GM19438 (cell line): ENCODE measurements at regions not wholly inside any gene's neighbourhood (a gene's known extent, or its start where the extent isn't known, plus 50 kb on each side); places are given as distances from the start of the nearest gene placed in this dataset.
"Not testable (repeated sequence)": the region's sequence is repeated elsewhere in the genome, so short reads cannot be mapped to it uniquely, and the experiment has no call there.

Experiments
- ATAC-seq: cut with Tn5 transposase; IDR thresholded peaks from one replicate; pipeline ENCODE4 v1.9.1; 2021; ENCODE audit warnings: low read depth; ENCODE audit not compliant: unreplicated experiment

- ATAC-seq, result no peak
These were observed 351.6 kb upstream of the ZFHX3 start for GRCh38 chr16:73399486-73399885.

GRCh38 chr16:73398604-73399003 lies 350.7 kb upstream of the ZFHX3 start:
- ATAC-seq, result not testable (repeated sequence)

GRCh38 chr16:73396556-73396955 lies 348.6 kb upstream of the ZFHX3 start:
- ATAC-seq, result no peak

GRCh38 chr16:73390936-73391335 lies 343.0 kb upstream of the ZFHX3 start:
- ATAC-seq, result no peak

- ATAC-seq, result no peak
These were observed 342.6 kb upstream of the ZFHX3 start for GRCh38 chr16:73390491-73390890.

GRCh38 chr16:73389085-73389484 lies 341.2 kb upstream of the ZFHX3 start:
- ATAC-seq, result no peak

- ATAC-seq, result no peak
These were observed 340.1 kb upstream of the ZFHX3 start for GRCh38 chr16:73387979-73388378.

- ATAC-seq, result no peak
These were observed 337.8 kb upstream of the ZFHX3 start for GRCh38 chr16:73385696-73386095.

- ATAC-seq, result no peak
These were observed 336.7 kb upstream of the ZFHX3 start for GRCh38 chr16:73384506-73385089.

GRCh38 chr16:73383988-73384365 lies 336.0 kb upstream of the ZFHX3 start:
- no peak for ATAC-seq

GRCh38 chr16:73383195-73383987 lies 335.5 kb upstream of the ZFHX3 start:
- no peak for ATAC-seq

GRCh38 chr16:73378471-73378870 lies 330.5 kb upstream of the ZFHX3 start:
- ATAC-seq, result no peak

GRCh38 chr16:73371584-73372319 lies 323.8 kb upstream of the ZFHX3 start:
- ATAC-seq, result no peak

- no peak for ATAC-seq
These were observed 321.9 kb upstream of the ZFHX3 start for GRCh38 chr16:73369851-73370250.

GRCh38 chr16:73368715-73369114 lies 320.8 kb upstream of the ZFHX3 start:
- no peak for ATAC-seq

GRCh38 chr16:73365016-73365551 lies 317.2 kb upstream of the ZFHX3 start:
- no peak for ATAC-seq

- ATAC-seq, result no peak
These were observed 316.5 kb upstream of the ZFHX3 start for GRCh38 chr16:73364413-73364812.

GRCh38 chr16:73361061-73361460 lies 313.1 kb upstream of the ZFHX3 start:
- ATAC-seq, result no peak

GRCh38 chr16:73356401-73357079 lies 308.6 kb upstream of the ZFHX3 start:
- no peak for ATAC-seq

GRCh38 chr16:73355981-73356380 lies 308.1 kb upstream of the ZFHX3 start:
- ATAC-seq, result no peak

GRCh38 chr16:73354434-73354833 lies 306.5 kb upstream of the ZFHX3 start:
- ATAC-seq, result no peak
